ENCODE measurements at regions not wholly inside any gene's neighbourhood (a gene's known extent, or its start where the extent isn't known, plus 50 kb on each side); places are given as distances from the start of the nearest gene placed in this dataset.

DNA sequence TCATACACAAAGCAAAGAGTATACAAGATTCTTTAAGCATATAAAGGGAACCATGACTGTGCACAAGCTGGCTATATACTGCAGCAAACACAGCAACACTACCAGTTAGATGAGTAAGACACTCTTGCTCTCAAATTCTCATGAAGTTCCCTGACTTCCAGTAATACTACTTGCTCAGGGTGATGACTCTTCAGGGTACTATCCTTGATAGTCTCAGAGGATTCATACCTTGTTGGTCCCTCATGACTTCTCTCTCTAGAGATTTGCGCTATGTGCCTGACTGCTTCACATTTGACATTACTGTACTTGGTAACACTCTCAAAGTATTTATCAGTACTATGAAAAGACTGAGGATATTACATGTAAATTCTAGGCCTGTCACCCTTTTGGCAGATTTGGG, 159.8 kb upstream of the ZRANB2 start:
- TF ChIP-seq POLR2A (IDR thresholded peaks at IDR 0.05) (no peak), CTCF (IDR thresholded peaks at IDR 0.05) (no peak), EP300 (IDR thresholded peaks at IDR 0.05; ENCODE audit: low read depth) (no peak), POLR2AphosphoS5 (IDR thresholded peaks at IDR 0.05) (no peak)

Data from transverse colon (tissue), 4 donors.